ENCODE measurements at regions not wholly inside any gene's neighbourhood (a gene's known extent, or its start where the extent isn't known, plus 50 kb on each side); places are given as distances from the start of the nearest gene placed in this dataset.

GRCh38 chr7:152968514-152968913, 209.0 kb downstream of the ACTR3B start:
- no peak for TF ChIP-seq CTCF (IDR thresholded peaks at IDR 0.05; ENCODE audit: borderline replicate concordance, control extremely low read depth, extremely low read depth, insufficient read depth, missing control alignments)
- in situ Hi-C loops (cut with MboI; ENCODE audit: low sequenced_read_pairs, unreplicated experiment): no loop called here
- no peak for DNase-seq (ENCODE audit: low spot score)

GRCh38 chr7:152969335-152969734, 209.8 kb downstream of the ACTR3B start:
- DNase-seq (ENCODE audit: low spot score): no peak
- no peak for TF ChIP-seq CTCF (IDR thresholded peaks at IDR 0.05; ENCODE audit: borderline replicate concordance, control extremely low read depth, extremely low read depth, insufficient read depth, missing control alignments)

GRCh38 chr7:152969839-152970238, 210.3 kb downstream of the ACTR3B start:
- DNase-seq (ENCODE audit: low spot score): no peak
- in situ Hi-C loops (cut with MboI; ENCODE audit: low sequenced_read_pairs, unreplicated experiment): no loop called here
- no peak for TF ChIP-seq CTCF (IDR thresholded peaks at IDR 0.05; ENCODE audit: borderline replicate concordance, control extremely low read depth, extremely low read depth, insufficient read depth, missing control alignments)

More at GRCh38 chr7:152969335-152969734, 209.8 kb downstream of the ACTR3B start:
- in situ Hi-C loops (cut with MboI; ENCODE audit: low sequenced_read_pairs, unreplicated experiment): no loop called here

DNA sequence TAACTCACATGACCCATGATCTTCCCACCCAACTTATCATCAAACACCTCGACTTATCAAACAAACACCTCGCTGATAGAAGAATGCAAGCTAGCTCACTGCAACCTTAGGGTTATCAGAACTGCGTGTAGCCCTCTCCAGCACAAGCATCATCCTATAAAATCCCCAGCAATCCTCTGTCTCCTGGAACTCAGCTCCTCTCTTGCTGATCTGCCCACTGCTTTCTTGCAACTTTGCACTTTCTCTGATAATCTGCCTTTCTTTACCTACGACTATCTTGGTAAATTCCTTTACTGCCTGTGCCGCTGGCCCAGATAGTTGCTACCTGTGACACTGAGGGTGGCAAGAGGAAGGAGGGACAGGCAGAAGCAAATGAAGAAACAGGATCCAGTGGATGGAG, 210.9 kb downstream of the ACTR3B start:
- no peak for DNase-seq (ENCODE audit: low spot score)
- TF ChIP-seq CTCF (IDR thresholded peaks at IDR 0.05; ENCODE audit: borderline replicate concordance, control extremely low read depth, extremely low read depth, insufficient read depth, missing control alignments): no peak
- in situ Hi-C loops (cut with MboI; ENCODE audit: low sequenced_read_pairs, unreplicated experiment): no loop called here

- in situ Hi-C loops (cut with MboI; ENCODE audit: low sequenced_read_pairs, unreplicated experiment): no loop called here
- TF ChIP-seq CTCF (IDR thresholded peaks at IDR 0.05; ENCODE audit: borderline replicate concordance, control extremely low read depth, extremely low read depth, insufficient read depth, missing control alignments): no peak
- DNase-seq (ENCODE audit: low spot score): no peak
Measured at GRCh38 chr7:152974577-152974976, 215.0 kb downstream of the ACTR3B start.

DNA sequence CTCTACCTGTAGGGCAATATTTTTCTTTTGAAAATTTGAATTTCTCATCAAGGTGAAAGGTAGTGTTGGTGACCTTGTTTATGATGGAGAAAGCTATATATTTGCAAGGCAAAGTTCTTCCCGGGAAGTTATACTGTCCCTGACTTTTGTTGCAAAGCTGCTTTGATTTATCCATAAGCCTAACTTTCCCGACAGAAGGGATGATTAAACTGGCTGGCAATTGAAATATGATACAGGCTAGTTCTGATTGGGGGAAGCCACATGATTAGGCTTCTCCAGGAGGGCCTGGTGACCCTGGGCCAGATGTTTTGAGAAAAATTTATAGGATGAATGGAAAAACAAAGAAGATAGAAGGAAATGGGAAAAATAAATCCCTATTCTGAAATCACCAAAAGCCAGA, 215.5 kb downstream of the ACTR3B start:
- no peak for TF ChIP-seq CTCF (IDR thresholded peaks at IDR 0.05; ENCODE audit: borderline replicate concordance, control extremely low read depth, extremely low read depth, insufficient read depth, missing control alignments)
- in situ Hi-C loops (cut with MboI; ENCODE audit: low sequenced_read_pairs, unreplicated experiment): no loop called here
- no peak for DNase-seq (ENCODE audit: low spot score)

GRCh38 chr7:152979376-152979775, 219.8 kb downstream of the ACTR3B start:
- in situ Hi-C loops (cut with MboI; ENCODE audit: low sequenced_read_pairs, unreplicated experiment): no loop called here
- no peak for DNase-seq (ENCODE audit: low spot score)
- no peak for TF ChIP-seq CTCF (IDR thresholded peaks at IDR 0.05; ENCODE audit: borderline replicate concordance, control extremely low read depth, extremely low read depth, insufficient read depth, missing control alignments)
